ENCODE measurements at regions not wholly inside any gene's neighbourhood (a gene's known extent, or its start where the extent isn't known, plus 50 kb on each side); places are given as distances from the start of the nearest gene placed in this dataset.

DNA sequence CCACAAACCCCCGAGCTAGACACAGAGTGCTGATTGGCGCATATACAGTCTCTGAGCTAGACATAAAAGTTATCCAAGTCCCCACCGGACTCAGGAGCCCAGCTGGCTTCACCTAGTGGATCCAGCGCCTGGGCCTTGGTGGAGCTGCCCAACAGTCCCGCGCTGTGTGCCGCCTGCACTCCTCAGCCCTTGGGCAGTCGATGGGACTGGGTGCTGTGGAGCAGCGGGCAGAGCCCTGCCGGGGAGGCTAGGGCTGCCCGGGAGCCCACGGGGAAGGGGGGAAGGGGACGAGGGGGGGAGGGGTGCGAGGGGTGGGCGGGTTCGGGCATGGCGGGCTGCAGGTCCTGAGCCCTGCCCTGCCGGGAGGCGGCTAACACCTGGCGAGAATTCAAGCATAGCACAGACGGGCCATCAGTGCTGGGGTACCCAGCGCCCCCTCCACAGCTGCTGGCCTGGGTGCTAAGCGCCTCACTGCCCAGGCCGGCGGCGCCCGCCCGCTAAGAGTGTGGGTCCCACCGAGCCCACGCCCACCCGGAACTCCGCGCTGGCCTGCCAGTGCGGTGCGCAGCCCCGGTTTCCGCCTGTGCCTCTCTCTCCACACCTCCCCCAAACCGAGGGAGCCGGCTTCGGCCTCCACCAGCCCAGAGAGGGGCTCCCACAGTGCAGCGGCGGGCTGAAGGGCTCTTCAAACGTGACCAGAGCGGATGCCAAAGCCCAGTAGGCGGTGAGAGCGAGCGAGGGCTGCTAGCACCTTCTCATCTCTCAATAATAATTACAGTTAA is 391.2 kb upstream of the NUDT12 start:
- ATAC-seq = no peak
- TF ChIP-seq, protein P1, sequence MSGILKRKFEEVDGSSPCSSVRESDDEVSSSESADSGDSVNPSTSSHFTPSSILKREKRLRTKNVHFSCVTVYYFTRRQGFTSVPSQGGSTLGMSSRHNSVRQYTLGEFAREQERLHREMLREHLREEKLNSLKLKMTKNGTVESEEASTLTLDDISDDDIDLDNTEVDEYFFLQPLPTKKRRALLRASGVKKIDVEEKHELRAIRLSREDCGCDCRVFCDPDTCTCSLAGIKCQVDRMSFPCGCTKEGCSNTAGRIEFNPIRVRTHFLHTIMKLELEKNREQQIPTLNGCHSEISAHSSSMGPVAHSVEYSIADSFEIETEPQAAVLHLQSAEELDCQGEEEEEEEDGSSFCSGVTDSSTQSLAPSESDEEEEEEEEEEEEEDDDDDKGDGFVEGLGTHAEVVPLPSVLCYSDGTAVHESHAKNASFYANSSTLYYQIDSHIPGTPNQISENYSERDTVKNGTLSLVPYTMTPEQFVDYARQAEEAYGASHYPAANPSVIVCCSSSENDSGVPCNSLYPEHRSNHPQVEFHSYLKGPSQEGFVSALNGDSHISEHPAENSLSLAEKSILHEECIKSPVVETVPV (CRISPR knock-in tag; IDR thresholded peaks at IDR 0.05) = no peak
- no peak for TF ChIP-seq ZNF8 (CRISPR knock-in tag; IDR thresholded peaks at IDR 0.05)
- TF ChIP-seq TOX (CRISPR knock-in tag; IDR thresholded peaks at IDR 0.05; ENCODE audit: borderline replicate concordance) = no peak
- TF ChIP-seq, protein P2, sequence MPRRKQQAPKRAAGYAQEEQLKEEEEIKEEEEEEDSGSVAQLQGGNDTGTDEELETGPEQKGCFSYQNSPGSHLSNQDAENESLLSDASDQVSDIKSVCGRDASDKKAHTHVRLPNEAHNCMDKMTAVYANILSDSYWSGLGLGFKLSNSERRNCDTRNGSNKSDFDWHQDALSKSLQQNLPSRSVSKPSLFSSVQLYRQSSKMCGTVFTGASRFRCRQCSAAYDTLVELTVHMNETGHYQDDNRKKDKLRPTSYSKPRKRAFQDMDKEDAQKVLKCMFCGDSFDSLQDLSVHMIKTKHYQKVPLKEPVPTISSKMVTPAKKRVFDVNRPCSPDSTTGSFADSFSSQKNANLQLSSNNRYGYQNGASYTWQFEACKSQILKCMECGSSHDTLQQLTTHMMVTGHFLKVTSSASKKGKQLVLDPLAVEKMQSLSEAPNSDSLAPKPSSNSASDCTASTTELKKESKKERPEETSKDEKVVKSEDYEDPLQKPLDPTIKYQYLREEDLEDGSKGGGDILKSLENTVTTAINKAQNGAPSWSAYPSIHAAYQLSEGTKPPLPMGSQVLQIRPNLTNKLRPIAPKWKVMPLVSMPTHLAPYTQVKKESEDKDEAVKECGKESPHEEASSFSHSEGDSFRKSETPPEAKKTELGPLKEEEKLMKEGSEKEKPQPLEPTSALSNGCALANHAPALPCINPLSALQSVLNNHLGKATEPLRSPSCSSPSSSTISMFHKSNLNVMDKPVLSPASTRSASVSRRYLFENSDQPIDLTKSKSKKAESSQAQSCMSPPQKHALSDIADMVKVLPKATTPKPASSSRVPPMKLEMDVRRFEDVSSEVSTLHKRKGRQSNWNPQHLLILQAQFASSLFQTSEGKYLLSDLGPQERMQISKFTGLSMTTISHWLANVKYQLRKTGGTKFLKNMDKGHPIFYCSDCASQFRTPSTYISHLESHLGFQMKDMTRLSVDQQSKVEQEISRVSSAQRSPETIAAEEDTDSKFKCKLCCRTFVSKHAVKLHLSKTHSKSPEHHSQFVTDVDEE (CRISPR knock-in tag; IDR thresholded peaks at IDR 0.05) = no peak
- TF ChIP-seq, protein P3, sequence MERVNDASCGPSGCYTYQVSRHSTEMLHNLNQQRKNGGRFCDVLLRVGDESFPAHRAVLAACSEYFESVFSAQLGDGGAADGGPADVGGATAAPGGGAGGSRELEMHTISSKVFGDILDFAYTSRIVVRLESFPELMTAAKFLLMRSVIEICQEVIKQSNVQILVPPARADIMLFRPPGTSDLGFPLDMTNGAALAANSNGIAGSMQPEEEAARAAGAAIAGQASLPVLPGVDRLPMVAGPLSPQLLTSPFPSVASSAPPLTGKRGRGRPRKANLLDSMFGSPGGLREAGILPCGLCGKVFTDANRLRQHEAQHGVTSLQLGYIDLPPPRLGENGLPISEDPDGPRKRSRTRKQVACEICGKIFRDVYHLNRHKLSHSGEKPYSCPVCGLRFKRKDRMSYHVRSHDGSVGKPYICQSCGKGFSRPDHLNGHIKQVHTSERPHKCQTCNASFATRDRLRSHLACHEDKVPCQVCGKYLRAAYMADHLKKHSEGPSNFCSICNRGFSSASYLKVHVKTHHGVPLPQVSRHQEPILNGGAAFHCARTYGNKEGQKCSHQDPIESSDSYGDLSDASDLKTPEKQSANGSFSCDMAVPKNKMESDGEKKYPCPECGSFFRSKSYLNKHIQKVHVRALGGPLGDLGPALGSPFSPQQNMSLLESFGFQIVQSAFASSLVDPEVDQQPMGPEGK (CRISPR knock-in tag; IDR thresholded peaks at IDR 0.05; ENCODE audit: borderline replicate concordance) = no peak
- TF ChIP-seq RARB (CRISPR knock-in tag; IDR thresholded peaks at IDR 0.05) = no peak
- no peak for TF ChIP-seq ISL1 (CRISPR knock-in tag; IDR thresholded peaks at IDR 0.05)
- no peak for TF ChIP-seq CSDC2 (CRISPR knock-in tag; IDR thresholded peaks at IDR 0.05)
- TF ChIP-seq SNAI2 (CRISPR knock-in tag; IDR thresholded peaks at IDR 0.05) = no peak
- no peak for TF ChIP-seq ARNTL (CRISPR knock-in tag; IDR thresholded peaks at IDR 0.05; ENCODE audit: borderline replicate concordance, low read depth)
- TF ChIP-seq PPARA (CRISPR knock-in tag; IDR thresholded peaks at IDR 0.05; ENCODE audit: borderline replicate concordance) = no peak
- no peak for TF ChIP-seq ZFP3 (CRISPR knock-in tag; IDR thresholded peaks at IDR 0.05)
- TF ChIP-seq, protein P4, sequence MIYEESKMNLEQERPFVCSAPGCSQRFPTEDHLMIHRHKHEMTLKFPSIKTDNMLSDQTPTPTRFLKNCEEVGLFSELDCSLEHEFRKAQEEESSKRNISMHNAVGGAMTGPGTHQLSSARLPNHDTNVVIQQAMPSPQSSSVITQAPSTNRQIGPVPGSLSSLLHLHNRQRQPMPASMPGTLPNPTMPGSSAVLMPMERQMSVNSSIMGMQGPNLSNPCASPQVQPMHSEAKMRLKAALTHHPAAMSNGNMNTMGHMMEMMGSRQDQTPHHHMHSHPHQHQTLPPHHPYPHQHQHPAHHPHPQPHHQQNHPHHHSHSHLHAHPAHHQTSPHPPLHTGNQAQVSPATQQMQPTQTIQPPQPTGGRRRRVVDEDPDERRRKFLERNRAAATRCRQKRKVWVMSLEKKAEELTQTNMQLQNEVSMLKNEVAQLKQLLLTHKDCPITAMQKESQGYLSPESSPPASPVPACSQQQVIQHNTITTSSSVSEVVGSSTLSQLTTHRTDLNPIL (CRISPR knock-in tag; IDR thresholded peaks at IDR 0.05; ENCODE audit: low read depth) = no peak
- no peak for TF ChIP-seq ZFP30 (CRISPR knock-in tag; IDR thresholded peaks at IDR 0.05)
- TF ChIP-seq BACH2 (CRISPR knock-in tag; IDR thresholded peaks at IDR 0.05; ENCODE audit: borderline replicate concordance) = no peak
- no peak for TF ChIP-seq TCF4 (CRISPR knock-in tag; IDR thresholded peaks at IDR 0.05; ENCODE audit: borderline replicate concordance)
- no peak for TF ChIP-seq ZNF70 (CRISPR knock-in tag; IDR thresholded peaks at IDR 0.05)
- no peak for TF ChIP-seq OSR1 (CRISPR knock-in tag; IDR thresholded peaks at IDR 0.05)
- no peak for TF ChIP-seq GLIS3 (CRISPR knock-in tag; IDR thresholded peaks at IDR 0.05)

DNA sequence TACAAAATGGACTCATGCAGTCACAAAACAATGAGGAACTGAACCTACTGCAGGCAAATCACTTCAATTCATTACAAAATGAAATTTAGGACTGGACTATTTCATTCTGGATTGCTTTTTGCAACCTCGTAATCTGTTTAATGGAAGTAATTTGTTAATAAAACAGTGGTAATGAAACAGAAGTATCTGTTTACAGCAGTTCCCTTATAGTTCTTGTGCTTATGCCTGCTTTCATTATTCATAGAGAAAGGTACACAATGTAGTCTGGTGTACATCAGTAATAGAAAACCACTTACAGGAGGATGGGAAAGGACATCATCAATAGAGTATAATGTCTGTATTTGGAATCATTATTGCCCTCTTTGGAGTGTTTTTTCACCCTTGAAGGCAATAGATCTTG is 389.2 kb upstream of the NUDT12 start:
- TF ChIP-seq ZC3H10 (CRISPR knock-in tag; IDR thresholded peaks at IDR 0.05) = 0 out of 2 replicates have a peak, but pooled peaks have one; percentile 21
- TF ChIP-seq OSR1 (CRISPR knock-in tag; IDR thresholded peaks at IDR 0.05) = no peak
- no peak for TF ChIP-seq ESRRG (CRISPR knock-in tag; IDR thresholded peaks at IDR 0.05)
- no peak; the same call in 1 of the 2 replicates for TF ChIP-seq TCF4 (CRISPR knock-in tag; IDR thresholded peaks at IDR 0.05; ENCODE audit: borderline replicate concordance)
- TF ChIP-seq, protein P2 (CRISPR knock-in tag; IDR thresholded peaks at IDR 0.05) = no peak
- TF ChIP-seq, protein P1 (CRISPR knock-in tag; IDR thresholded peaks at IDR 0.05) = no peak; the same call in 1 of the 2 replicates
- TF ChIP-seq, protein P4 (CRISPR knock-in tag; IDR thresholded peaks at IDR 0.05; ENCODE audit: low read depth) = no peak
- TF ChIP-seq BACH2 (CRISPR knock-in tag; IDR thresholded peaks at IDR 0.05; ENCODE audit: borderline replicate concordance) = no peak
- 0 out of 2 replicates have a peak, but pooled peaks have one; percentile 22 for TF ChIP-seq TOX (CRISPR knock-in tag; IDR thresholded peaks at IDR 0.05; ENCODE audit: borderline replicate concordance)
- TF ChIP-seq ZNF8 (CRISPR knock-in tag; IDR thresholded peaks at IDR 0.05) = no peak
- TF ChIP-seq, protein P5, sequence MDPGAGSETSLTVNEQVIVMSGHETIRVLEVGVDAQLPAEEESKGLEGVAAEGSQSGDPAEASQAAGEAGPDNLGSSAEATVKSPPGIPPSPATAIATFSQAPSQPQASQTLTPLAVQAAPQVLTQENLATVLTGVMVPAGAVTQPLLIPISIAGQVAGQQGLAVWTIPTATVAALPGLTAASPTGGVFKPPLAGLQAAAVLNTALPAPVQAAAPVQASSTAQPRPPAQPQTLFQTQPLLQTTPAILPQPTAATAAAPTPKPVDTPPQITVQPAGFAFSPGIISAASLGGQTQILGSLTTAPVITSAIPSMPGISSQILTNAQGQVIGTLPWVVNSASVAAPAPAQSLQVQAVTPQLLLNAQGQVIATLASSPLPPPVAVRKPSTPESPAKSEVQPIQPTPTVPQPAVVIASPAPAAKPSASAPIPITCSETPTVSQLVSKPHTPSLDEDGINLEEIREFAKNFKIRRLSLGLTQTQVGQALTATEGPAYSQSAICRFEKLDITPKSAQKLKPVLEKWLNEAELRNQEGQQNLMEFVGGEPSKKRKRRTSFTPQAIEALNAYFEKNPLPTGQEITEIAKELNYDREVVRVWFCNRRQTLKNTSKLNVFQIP (CRISPR knock-in tag; IDR thresholded peaks at IDR 0.05; ENCODE audit: borderline replicate concordance, low read depth) = no peak
- peak; percentile 67; the same call in 2 of the 3 replicates for ATAC-seq
